ENCODE measurements at regions not wholly inside any gene's neighbourhood (a gene's known extent, or its start where the extent isn't known, plus 50 kb on each side); places are given as distances from the start of the nearest gene placed in this dataset.

DNA sequence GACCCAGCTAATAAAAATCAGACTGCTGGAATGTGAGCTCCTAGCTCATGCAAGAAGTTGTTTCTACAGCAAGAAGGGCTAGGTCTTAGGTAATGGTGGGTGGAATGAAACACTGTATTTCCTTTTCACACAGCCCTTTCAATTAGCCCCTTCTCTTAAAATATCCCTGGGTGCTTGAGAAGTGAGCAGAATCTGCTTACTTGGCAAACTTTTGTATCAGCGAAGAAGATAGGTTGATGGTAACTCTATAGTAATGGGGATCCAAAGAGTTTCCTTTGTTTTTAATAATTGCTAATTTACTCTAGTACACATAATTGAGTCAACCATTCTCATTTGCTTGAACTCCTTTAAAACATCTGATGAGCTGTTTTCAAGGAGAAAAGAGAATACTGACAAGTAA lies 100.6 kb upstream of the FSCB start:
- TF ChIP-seq, protein P1, sequence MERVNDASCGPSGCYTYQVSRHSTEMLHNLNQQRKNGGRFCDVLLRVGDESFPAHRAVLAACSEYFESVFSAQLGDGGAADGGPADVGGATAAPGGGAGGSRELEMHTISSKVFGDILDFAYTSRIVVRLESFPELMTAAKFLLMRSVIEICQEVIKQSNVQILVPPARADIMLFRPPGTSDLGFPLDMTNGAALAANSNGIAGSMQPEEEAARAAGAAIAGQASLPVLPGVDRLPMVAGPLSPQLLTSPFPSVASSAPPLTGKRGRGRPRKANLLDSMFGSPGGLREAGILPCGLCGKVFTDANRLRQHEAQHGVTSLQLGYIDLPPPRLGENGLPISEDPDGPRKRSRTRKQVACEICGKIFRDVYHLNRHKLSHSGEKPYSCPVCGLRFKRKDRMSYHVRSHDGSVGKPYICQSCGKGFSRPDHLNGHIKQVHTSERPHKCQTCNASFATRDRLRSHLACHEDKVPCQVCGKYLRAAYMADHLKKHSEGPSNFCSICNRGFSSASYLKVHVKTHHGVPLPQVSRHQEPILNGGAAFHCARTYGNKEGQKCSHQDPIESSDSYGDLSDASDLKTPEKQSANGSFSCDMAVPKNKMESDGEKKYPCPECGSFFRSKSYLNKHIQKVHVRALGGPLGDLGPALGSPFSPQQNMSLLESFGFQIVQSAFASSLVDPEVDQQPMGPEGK (CRISPR knock-in tag; IDR thresholded peaks at IDR 0.05; ENCODE audit: borderline replicate concordance), result no peak
- no peak for TF ChIP-seq ZC3H10 (CRISPR knock-in tag; IDR thresholded peaks at IDR 0.05)
- TF ChIP-seq TOX (CRISPR knock-in tag; IDR thresholded peaks at IDR 0.05; ENCODE audit: borderline replicate concordance), result no peak
- TF ChIP-seq ZFP3 (CRISPR knock-in tag; IDR thresholded peaks at IDR 0.05), result no peak
- no peak for TF ChIP-seq TCF4 (CRISPR knock-in tag; IDR thresholded peaks at IDR 0.05; ENCODE audit: borderline replicate concordance)

All from SK-N-SH treated with all-trans-retinoic acid at 6 μM for 48 hours (cell line).